Chondrocyte (in vitro differentiated cells): ENCODE measurements at regions not wholly inside any gene's neighbourhood (a gene's known extent, or its start where the extent isn't known, plus 50 kb on each side); places are given as distances from the start of the nearest gene placed in this dataset.
A peak's percentile ranks its signal among the peaks of the same experiment; 100 is the strongest.

ENCODE experiments used
- DNase-seq: peaks from one replicate; pipeline ENCODE4 v3.0.0; 2021; ENCODE audit warnings: mixed read lengths, low spot score
- H3K27ac Mint-ChIP-seq: one replicate; pipeline ENCODE4 v1.8.0; 2021; ENCODE audit warnings: mild to moderate bottlenecking, moderate library complexity, mixed read lengths; ENCODE audit not compliant: unreplicated experiment
- H3K27me3 Mint-ChIP-seq: 2 replicates; pipeline ENCODE4 v1.8.0; 2021; ENCODE audit warnings: low read depth, mixed read lengths
- H3K36me3 Mint-ChIP-seq: 2 replicates; pipeline ENCODE4 v1.8.0; 2021; ENCODE audit warnings: low read depth, mixed read lengths
- H3K4me1 Mint-ChIP-seq: 2 replicates; pipeline ENCODE4 v1.8.0; 2021; ENCODE audit warnings: low read depth, mild to moderate bottlenecking, mixed read lengths
- H3K4me3 Mint-ChIP-seq: one replicate; pipeline ENCODE4 v1.8.0; 2021; ENCODE audit warnings: mild to moderate bottlenecking, moderate library complexity, mixed read lengths; ENCODE audit not compliant: unreplicated experiment
- H3K9me3 Mint-ChIP-seq: 2 replicates; pipeline ENCODE4 v1.8.0; 2021; ENCODE audit warnings: low read depth, mixed read lengths
- TF ChIP-seq, protein P1 (sequence below): fragments of 200-600 bp; sonication (generic); IDR thresholded peaks from 2 replicates; pipeline ENCODE4 v1.5.0; 2021; ENCODE audit warnings: antibody characterized with exemption, mild to moderate bottlenecking, moderate library complexity

DNA sequence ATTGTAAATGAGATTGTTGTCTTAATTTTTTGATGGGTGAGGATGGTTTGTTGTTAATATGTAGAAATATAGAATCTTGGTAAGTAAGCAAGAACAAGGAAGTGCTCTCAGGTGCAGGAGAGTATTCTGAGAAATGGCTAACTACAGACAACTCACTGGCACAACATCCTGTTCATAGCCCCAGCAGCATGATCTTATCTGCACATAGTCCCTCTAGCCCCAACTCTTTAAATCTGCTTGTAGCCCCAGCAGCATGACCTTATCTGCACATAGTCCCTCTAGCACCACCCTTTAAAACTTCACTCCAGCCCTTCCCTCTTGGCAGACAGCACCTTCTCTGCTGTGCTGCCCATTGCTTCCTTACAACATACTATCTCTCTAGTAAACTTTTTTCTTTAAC, 1957.1 kb upstream of the ADGRL3 start:
- Mint-ChIP-seq H3K4me1 (no peaks in the 10 kb centered on the region), H3K27ac (no peak overlapping the region), H3K36me3 (peaks cover 2% of the 10 kb centered on the region), H3K9me3 (peaks cover 16% of the 10 kb centered on the region), H3K4me3 (no peak overlapping the region), H3K27me3 (peaks cover 6% of the 10 kb centered on the region)
- TF ChIP-seq, protein P1, sequence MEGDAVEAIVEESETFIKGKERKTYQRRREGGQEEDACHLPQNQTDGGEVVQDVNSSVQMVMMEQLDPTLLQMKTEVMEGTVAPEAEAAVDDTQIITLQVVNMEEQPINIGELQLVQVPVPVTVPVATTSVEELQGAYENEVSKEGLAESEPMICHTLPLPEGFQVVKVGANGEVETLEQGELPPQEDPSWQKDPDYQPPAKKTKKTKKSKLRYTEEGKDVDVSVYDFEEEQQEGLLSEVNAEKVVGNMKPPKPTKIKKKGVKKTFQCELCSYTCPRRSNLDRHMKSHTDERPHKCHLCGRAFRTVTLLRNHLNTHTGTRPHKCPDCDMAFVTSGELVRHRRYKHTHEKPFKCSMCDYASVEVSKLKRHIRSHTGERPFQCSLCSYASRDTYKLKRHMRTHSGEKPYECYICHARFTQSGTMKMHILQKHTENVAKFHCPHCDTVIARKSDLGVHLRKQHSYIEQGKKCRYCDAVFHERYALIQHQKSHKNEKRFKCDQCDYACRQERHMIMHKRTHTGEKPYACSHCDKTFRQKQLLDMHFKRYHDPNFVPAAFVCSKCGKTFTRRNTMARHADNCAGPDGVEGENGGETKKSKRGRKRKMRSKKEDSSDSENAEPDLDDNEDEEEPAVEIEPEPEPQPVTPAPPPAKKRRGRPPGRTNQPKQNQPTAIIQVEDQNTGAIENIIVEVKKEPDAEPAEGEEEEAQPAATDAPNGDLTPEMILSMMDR: no peak
- DNase-seq: no peak

DNA sequence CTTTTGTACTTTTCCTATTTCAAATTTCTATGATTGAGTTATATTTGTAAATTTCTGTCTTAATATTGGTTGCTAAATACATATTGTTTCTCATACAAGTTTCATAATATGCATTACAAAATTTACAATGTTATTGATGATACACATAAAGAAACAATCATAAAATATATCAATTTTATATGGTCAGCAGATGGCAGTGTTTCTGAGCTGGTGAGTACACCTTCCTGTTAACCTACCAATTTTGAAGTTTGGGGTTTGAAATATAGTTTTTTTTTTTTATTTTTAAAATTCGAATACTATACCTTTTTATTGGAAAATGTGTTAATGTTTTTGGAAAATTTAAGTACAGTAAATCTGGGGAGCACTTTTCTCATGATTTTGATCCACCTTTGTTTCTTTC, 1953.1 kb upstream of the ADGRL3 start:
- no peak overlapping the region for H3K4me3 Mint-ChIP-seq
- H3K27me3 Mint-ChIP-seq: peaks cover 7% of the 10 kb centered on the region
- H3K27ac Mint-ChIP-seq: no peak overlapping the region
- H3K36me3 Mint-ChIP-seq: peaks cover 2% of the 10 kb centered on the region
- DNase-seq: no peak
- no peaks in the 10 kb centered on the region for H3K4me1 Mint-ChIP-seq
- TF ChIP-seq, protein P1: peak; percentile 85
- peaks cover 10% of the 10 kb centered on the region for H3K9me3 Mint-ChIP-seq

DNA sequence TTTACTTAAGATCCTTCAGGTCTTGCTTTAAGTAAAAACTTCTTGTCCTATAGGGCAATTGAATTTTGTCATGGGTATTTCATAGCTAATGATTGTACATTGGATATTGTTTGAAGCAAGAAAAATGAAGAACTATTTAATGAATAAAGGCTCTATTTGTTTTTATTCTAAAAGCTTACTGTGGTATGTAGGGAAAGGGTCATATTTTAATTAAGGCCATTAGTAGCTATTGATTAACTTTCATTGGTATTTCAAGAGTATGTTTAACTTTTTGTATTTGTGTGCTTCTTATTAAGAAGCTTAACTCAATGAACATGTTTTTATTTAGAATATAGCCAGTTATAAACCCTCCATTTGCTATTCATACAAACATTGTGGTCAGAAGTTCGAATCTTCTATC, 1951.8 kb upstream of the ADGRL3 start:
- DNase-seq: no peak
- no peak overlapping the region for H3K4me3 Mint-ChIP-seq
- H3K9me3 Mint-ChIP-seq: peaks cover under 1% of the 10 kb centered on the region
- H3K27ac Mint-ChIP-seq: no peak overlapping the region
- peaks cover 5% of the 10 kb centered on the region for H3K27me3 Mint-ChIP-seq
- H3K4me1 Mint-ChIP-seq: no peaks in the 10 kb centered on the region
- H3K36me3 Mint-ChIP-seq: no peaks in the 10 kb centered on the region
- TF ChIP-seq, protein P1: no peak

DNA sequence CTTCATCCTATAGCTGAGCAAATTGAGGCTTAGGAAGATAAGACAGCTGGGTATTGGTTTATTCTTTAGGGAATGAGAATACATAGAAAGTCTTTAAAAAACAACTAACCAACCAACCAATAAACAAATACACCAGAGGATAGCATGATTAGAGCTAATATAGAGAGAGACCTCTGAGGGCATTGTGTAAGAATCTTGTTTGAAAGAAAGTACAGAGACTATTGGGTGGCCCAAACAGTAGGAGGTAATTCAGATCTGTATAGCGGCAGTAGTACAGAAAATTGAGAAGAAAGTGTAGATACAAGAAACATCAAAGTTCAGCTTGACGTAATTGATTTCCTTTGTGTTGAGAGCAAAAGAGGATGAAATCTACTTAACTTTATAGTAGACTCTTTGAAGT, 1951.0 kb upstream of the ADGRL3 start:
- H3K9me3 Mint-ChIP-seq: no peaks in the 10 kb centered on the region

DNA sequence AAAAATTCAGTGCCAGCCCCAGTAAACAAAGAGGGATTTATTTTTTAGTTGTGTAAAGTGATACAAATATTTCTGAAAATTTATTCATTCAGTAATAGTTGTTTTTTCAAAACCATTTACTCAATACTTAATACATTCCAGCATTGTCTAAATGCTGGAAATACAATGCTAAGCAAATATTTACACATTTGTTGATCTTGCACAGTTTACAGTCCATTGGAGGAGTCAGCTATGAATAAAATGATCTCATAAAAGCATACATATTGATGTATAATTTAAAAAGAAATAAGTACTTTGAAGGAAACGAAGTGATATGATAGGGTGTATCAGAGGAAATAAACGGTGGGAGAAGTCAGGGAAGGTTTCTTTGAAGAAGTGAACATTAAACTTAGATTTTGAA, 1942.1 kb upstream of the ADGRL3 start:
- H3K4me1 Mint-ChIP-seq: no peaks in the 10 kb centered on the region
- TF ChIP-seq, protein P1: no peak
- no peak overlapping the region for H3K27ac Mint-ChIP-seq
- H3K36me3 Mint-ChIP-seq: no peaks in the 10 kb centered on the region
- no peak overlapping the region for H3K4me3 Mint-ChIP-seq
- H3K27me3 Mint-ChIP-seq: peaks cover 3% of the 10 kb centered on the region
- DNase-seq: no peak
- H3K9me3 Mint-ChIP-seq: no peaks in the 10 kb centered on the region

More for the DNA sequence above, 1951.0 kb upstream of the ADGRL3 start:
- no peaks in the 10 kb centered on the region for H3K36me3 Mint-ChIP-seq
- no peak overlapping the region for H3K27ac Mint-ChIP-seq
- H3K27me3 Mint-ChIP-seq: peaks cover 5% of the 10 kb centered on the region
- H3K4me3 Mint-ChIP-seq: no peak overlapping the region
- TF ChIP-seq, protein P1: no peak
- no peak for DNase-seq
- H3K4me1 Mint-ChIP-seq: no peaks in the 10 kb centered on the region
